ENCODE measurements at regions not wholly inside any gene's neighbourhood (a gene's known extent, or its start where the extent isn't known, plus 50 kb on each side); places are given as distances from the start of the nearest gene placed in this dataset.

- H3K4me3 ChIP-seq (ENCODE audit: low read depth, low read length) = no peak overlapping the region
- no peak for TF ChIP-seq CTCF (IDR thresholded peaks at IDR 0.05; ENCODE audit: control insufficient read depth, extremely low read depth, insufficient read depth)
- no peak for DNase-seq (ENCODE audit: low read depth)
Measured at GRCh38 chr2:129756276-129756675, 223.2 kb upstream of the RAB6C start.

DNA sequence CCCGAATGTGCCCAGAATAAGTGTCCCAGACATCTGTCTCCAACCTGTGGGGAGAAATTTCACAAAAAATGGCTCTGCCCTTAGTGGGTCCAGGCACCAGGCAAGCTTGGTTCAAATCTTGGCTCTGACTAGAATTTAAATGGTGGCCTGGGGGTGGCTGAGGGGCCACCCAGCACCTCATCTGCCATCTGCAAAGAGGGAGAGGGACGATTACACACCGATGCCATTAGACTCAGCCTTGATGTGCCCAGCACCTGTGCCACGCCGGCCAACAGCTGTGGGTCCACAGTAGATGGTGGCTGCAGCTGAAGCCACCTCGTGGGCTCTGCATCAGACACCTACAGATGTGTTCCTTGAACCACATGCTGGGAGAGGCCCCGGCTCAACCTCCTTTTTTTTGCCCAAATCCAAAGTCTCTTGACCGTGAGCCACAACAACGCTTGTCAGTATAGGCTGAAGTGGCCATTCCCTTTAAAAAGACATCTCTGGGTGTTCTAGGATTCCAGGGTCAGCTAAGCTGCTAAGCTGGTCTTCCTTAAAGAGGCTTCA lies 222.0 kb upstream of the RAB6C start:
- no peak for TF ChIP-seq CTCF (IDR thresholded peaks at IDR 0.05; ENCODE audit: control insufficient read depth, extremely low read depth, insufficient read depth)
- H3K4me3 ChIP-seq (ENCODE audit: low read depth, low read length) = no peak overlapping the region
- no peak for DNase-seq (ENCODE audit: low read depth)

GRCh38 chr2:129757915-129758783 lies 221.3 kb upstream of the RAB6C start:
- no peak for TF ChIP-seq CTCF (IDR thresholded peaks at IDR 0.05; ENCODE audit: control insufficient read depth, extremely low read depth, insufficient read depth)
- no peak overlapping the region for H3K4me3 ChIP-seq (ENCODE audit: low read depth, low read length)
- no peak for DNase-seq (ENCODE audit: low read depth)

DNA sequence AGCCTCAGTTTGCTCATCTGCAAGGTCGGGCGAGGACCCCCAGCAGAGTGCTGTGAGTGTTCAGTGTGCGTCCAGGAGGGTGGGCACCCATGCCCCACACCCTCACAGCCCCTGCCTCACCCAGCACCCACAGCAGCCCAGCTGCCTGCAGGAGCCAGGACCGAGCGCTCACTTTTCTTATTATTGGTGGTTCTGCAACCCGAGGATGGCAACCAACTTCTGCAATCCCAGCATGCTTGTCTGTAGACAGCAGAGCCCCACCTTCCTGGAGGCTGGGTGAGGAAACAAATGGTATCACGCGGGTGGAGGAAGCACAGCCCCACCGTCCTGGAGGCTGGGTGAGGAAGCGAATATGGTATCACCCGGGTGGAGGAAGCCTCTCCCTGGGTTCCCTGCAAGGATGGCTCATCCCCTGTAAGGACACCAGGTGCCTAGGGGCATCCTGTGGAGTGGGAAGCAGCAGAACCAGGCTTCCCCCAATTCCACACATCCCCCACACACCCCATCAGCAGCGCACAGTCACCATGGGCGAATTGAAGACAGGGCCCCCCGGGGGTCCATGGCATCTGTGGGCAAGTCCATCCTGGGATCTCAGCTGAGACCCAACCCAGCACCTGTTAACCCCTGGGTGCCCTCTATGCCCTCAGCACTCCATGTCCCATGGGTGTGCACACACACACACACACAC lies 220.5 kb upstream of the RAB6C start:
- no peak overlapping the region for H3K4me3 ChIP-seq (ENCODE audit: low read depth, low read length)
- DNase-seq (ENCODE audit: low read depth) = no peak

DNA sequence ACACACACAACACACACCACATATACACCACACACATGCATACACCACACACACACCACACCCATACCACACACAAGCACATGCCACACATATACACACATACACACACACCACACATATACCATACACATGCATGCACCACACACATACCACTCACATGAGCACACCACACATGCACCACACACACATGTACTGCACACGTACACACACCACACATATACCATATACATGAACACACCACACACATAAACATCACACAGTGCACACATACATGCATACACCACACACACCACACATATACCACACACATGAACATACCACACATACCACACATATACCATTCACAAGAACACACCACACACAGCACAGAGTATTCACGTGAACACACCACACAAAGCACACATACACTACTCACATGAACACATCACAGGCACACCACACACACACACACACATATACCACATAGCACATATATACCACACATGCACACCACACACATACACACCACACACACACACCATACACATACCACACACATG lies 219.9 kb upstream of the RAB6C start:
- H3K4me3 ChIP-seq (ENCODE audit: low read depth, low read length) = no peak overlapping the region
- DNase-seq (ENCODE audit: low read depth) = no peak
- no peak for TF ChIP-seq CTCF (IDR thresholded peaks at IDR 0.05; ENCODE audit: control insufficient read depth, extremely low read depth, insufficient read depth)

More for the DNA sequence above, 220.5 kb upstream of the RAB6C start:
- TF ChIP-seq CTCF (IDR thresholded peaks at IDR 0.05; ENCODE audit: control insufficient read depth, extremely low read depth, insufficient read depth) = no peak

GRCh38 chr2:129760669-129761068 lies 218.8 kb upstream of the RAB6C start:
- H3K4me3 ChIP-seq (ENCODE audit: low read depth, low read length) = no peak overlapping the region
- no peak for TF ChIP-seq CTCF (IDR thresholded peaks at IDR 0.05; ENCODE audit: control insufficient read depth, extremely low read depth, insufficient read depth)
- no peak for DNase-seq (ENCODE audit: low read depth)

All from LNCaP clone FGC (cell line).